H1 (cell line): ENCODE measurements at regions not wholly inside any gene's neighbourhood (a gene's known extent, or its start where the extent isn't known, plus 50 kb on each side); places are given as distances from the start of the nearest gene placed in this dataset.

Experiments
- CBX8 ChIP-seq: fragments of 300-800, 300-1000 bp; sonication (generic); IDR thresholded peaks from 2 replicates; pipeline ENCODE4 v1.7.1; 2016; ENCODE audit warnings: low read depth, low read length, borderline replicate concordance
- TCF12 ChIP-seq: IDR thresholded peaks from 2 replicates; pipeline ENCODE4 v1.6.1; 2011; ENCODE audit warnings: low read depth, mild to moderate bottlenecking, low read length

- TF ChIP-seq CBX8: no peak
- no peak for TF ChIP-seq TCF12
- TF ChIP-seq, all 59 proteins: peak for 0
These were observed 734.0 kb upstream of the GCFC2 start (continued) for GRCh38 chr2:76444732-76445131.
